ENCODE measurements at regions not wholly inside any gene's neighbourhood (a gene's known extent, or its start where the extent isn't known, plus 50 kb on each side); places are given as distances from the start of the nearest gene placed in this dataset.
A peak's percentile ranks its signal among the peaks of the same experiment; 100 is the strongest.
"Not testable (repeated sequence)": the region's sequence is repeated elsewhere in the genome, so short reads cannot be mapped to it uniquely, and the experiment has no call there.

DNA sequence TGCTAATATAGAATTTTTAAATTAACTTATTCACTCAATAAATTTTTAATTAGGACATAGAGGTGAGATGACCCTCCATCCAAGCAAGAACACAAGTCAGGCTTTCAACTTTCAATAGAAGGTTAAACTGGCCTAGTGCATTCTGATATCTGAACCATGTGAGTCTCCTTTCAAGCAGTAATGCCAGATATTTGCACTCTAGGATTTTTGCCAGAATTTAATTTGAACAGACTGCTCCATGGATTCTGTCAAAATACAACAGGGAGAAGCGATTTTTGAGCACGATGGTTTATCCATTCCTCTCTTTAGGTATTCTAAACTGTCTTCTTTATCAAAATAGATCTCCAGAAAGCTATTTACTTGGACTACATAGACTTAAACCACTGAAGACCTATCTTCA, 72.0 kb upstream of the DCLK2 start:
- Mint-ChIP-seq H3K36me3 (no peaks in the 10 kb centered on the region), H3K27ac (no peak overlapping the region)

DNA sequence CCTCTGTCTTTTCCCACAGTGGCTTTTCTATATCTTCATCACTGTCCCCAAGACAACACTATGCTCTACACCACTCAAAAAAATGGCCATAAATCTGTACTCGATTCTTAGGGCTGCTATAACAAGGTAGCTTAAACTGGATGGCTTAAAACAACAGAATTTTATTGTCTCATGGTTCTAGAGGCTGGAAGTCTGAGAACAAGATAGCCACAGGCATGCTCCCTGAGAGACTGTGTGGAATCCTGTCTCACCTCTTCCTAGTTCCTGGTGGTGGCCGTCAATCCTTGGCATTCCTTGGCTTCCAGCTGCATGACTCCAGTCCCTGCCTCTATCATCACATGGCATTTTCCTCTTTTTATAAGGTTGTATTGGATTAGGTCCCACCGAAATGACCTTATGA, 70.7 kb upstream of the DCLK2 start:
- Mint-ChIP-seq H3K27me3 (peaks cover 0 to 5% (median 4%) of the 10 kb centered on the region in 3 donors), H3K4me3 (no peak overlapping the region), H3K4me1 (peaks cover 0 to 1% (median 0%) of the 10 kb centered on the region in 3 donors), H3K27ac (no peak overlapping the region), H3K36me3 (no peaks in the 10 kb centered on the region), H3K9me3 (no peaks in the 10 kb centered on the region)
- DNase-seq (no peak), ATAC-seq (ENCODE audit: low read depth in 2 of 2) (no peak)

More for the DNA sequence above, 72.0 kb upstream of the DCLK2 start:
- H3K27me3 Mint-ChIP-seq = peaks cover 0 to 5% (median 4%) of the 10 kb centered on the region in 3 donors
- peaks cover 0 to 5% (median 4%) of the 10 kb centered on the region in 3 donors for H3K4me1 Mint-ChIP-seq
- DNase-seq (no peak), ATAC-seq (ENCODE audit: low read depth in 2 of 2) (no peak)
- H3K4me3 Mint-ChIP-seq = no peak overlapping the region
- H3K9me3 Mint-ChIP-seq = no peaks in the 10 kb centered on the region

DNA sequence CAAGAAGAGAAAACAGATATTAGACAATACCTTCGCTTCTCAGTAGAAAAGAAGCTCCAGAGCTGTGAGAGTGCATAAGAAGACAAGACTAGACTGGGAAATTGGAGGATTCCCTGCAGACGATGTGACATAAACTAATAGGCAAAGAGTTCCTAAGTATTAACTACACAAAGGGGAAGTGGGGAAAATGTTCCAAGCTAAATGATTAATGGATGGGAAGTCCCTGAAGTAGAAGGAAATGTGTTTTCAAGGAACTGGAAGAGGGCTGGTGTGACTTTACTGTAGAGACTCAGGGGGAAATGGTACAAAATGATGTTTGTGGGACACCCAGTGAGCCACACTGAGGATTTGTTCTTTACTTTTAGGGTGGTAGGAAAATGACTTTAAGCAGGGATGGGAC, 69.7 kb upstream of the DCLK2 start:
- ATAC-seq (ENCODE audit: low read depth in 2 of 2) (no peak), DNase-seq (no peak)
- Mint-ChIP-seq H3K4me1 (no peaks in the 10 kb centered on the region), H3K27me3 (peaks cover 0 to 5% (median 4%) of the 10 kb centered on the region in 3 donors), H3K36me3 (no peaks in the 10 kb centered on the region), H3K4me3 (no peak overlapping the region), H3K27ac (no peak overlapping the region), H3K9me3 (no peaks in the 10 kb centered on the region)

- Mint-ChIP-seq H3K9me3 (no peaks in the 10 kb centered on the region), H3K4me1 (no peaks in the 10 kb centered on the region), H3K27ac (no peak overlapping the region), H3K4me3 (no peak overlapping the region), H3K36me3 (no peaks in the 10 kb centered on the region), H3K27me3 (peaks cover 0 to 5% (median 4%) of the 10 kb centered on the region in 3 donors)
- DNase-seq (no peak), ATAC-seq (ENCODE audit: low read depth in 2 of 2) (no peak)
Measured at GRCh38 chr4:150009533-150009932, 68.7 kb upstream of the DCLK2 start.

DNA sequence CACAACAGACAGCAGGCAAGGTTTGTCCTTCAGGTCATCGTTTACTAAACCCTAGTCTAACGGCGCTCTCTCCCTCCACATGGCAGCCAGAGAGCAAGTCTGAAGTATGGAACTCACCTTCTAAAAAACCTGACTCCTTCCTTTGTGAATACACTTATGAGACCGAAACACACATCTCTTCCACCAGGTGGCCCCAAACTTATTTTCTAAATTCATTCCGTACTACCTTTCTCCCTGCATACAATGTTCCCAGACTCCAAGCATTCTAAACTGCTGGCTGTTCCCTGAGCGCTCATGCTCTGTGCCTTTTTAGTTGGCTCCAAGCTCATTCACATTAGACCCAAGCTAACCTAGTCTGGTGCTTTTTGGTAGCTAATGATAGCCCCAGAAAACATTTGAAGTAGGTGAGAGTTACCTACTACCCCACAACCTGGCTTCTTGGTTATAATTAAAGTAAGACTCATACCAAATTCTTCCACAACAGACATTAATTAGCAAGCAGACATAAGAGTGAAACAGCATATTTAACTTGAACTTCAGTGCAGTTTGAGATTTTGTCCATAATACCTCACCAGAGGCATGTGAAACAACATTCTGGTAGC, 67.6 kb upstream of the DCLK2 start:
- peak; percentile 46 to 49 for ATAC-seq (ENCODE audit: low read depth in 2 of 2)
- H3K27ac Mint-ChIP-seq = no peak overlapping the region

DNA sequence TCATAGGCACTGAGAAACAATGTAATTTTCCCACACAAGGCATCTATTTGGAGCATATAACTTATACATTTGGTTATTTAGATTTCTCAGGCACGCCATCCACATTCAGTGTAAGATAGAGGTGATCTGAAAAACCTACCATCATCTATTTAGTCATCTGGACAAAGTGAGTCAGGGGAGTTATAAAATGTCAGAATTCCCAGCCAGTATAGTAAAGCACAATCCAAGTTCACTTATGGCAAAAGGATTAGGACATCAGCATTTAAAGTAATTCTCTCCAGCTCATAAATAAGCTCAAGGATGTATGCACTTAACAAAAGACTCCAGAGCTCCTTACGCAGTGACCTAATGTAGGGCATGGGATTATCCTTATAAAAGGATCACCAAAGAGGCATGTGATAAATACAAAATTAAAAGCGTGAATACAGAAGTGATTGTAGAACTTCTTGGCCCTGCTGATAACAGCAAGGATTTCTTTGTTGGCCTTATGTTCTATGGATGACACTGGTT, 65.3 kb upstream of the DCLK2 start:
- Mint-ChIP-seq H3K9me3 (peaks cover 0 to 16% (median 5%) of the 10 kb centered on the region in 7 donors), H3K36me3 (no peaks in the 10 kb centered on the region), H3K4me3 (no peak overlapping the region), H3K27me3 (peaks cover 3 to 6% (median 5%) of the 10 kb centered on the region in 3 donors), H3K27ac (no peak overlapping the region), H3K4me1 (no peaks in the 10 kb centered on the region)
- DNase-seq (no peak), ATAC-seq (ENCODE audit: low read depth in 2 of 2) (no peak)

More for the DNA sequence above, 67.6 kb upstream of the DCLK2 start:
- H3K36me3 Mint-ChIP-seq = no peaks in the 10 kb centered on the region
- H3K9me3 Mint-ChIP-seq = peaks cover 0 to 4% (median 0%) of the 10 kb centered on the region in 7 donors
- DNase-seq = peak; percentile 14
- peaks cover 0 to 5% (median 2%) of the 10 kb centered on the region in 3 donors for H3K27me3 Mint-ChIP-seq
- no peaks in the 10 kb centered on the region for H3K4me1 Mint-ChIP-seq
- no peak overlapping the region for H3K4me3 Mint-ChIP-seq

DNA sequence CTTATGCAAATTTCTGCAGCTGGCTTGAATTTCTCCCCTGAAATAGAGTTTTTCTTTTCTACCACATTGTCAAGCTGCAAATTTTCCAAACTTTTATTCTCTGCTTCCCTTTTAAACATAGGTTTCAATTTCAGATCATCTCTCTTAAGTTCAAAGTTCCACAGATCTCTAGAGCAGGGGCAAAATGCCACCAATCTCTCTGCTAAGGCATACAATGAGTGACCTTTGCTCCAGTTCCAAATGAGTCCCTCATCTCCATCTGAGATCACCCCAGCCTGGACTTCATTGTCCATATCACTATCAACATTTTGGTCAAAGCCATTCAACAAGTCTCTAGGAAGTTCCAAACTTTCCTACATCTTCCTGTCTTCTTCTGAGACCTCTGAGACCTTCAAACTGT, 62.3 kb upstream of the DCLK2 start:
- Mint-ChIP-seq H3K27me3 (peaks cover 3 to 17% (median 6%) of the 10 kb centered on the region in 3 donors), H3K9me3 (peaks cover 4 to 21% (median 13%) of the 10 kb centered on the region in 7 donors), H3K27ac (peak overlapping the region in 1 of 6 donors; percentile 16)
- not testable (repeated sequence) for DNase-seq; H3K36me3 Mint-ChIP-seq; H3K4me3 Mint-ChIP-seq; ATAC-seq (ENCODE audit: low read depth in 2 of 2); H3K4me1 Mint-ChIP-seq

GRCh38 chr4:150016621-150017020, 61.6 kb upstream of the DCLK2 start:
- peaks cover 4 to 21% (median 13%) of the 10 kb centered on the region in 7 donors for H3K9me3 Mint-ChIP-seq
- ATAC-seq (ENCODE audit: low read depth in 2 of 2); DNase-seq: not testable (repeated sequence)

DNA sequence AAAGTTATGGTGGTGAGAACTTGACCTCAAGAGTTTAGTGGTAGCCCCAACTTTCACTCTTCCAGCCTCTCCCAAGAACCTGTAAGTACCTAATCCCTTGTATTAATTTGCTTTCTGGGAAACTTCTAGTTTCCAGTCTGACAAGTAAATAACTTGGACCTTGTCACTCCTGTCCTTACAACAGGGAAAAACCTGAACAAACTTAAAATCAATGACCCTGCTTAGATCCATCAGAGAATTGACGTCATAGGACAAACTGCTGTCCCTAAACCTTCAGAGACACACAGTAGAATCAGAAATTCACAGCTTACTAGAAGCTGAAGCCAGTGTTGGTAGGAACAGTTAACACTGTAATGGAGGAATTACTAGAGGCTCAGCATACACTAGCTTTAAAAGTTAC, 60.0 kb upstream of the DCLK2 start:
- no peaks in the 10 kb centered on the region for H3K36me3 Mint-ChIP-seq
- peaks cover 8 to 17% (median 11%) of the 10 kb centered on the region in 3 donors for H3K27me3 Mint-ChIP-seq
- no peak for ATAC-seq (ENCODE audit: low read depth in 2 of 2)

More at GRCh38 chr4:150016621-150017020, 61.6 kb upstream of the DCLK2 start:
- not testable (repeated sequence) for H3K4me1 Mint-ChIP-seq, H3K36me3 Mint-ChIP-seq, H3K27ac Mint-ChIP-seq, H3K4me3 Mint-ChIP-seq
- H3K27me3 Mint-ChIP-seq = peaks cover 3 to 17% (median 6%) of the 10 kb centered on the region in 3 donors

GRCh38 chr4:150021483-150021882, 56.8 kb upstream of the DCLK2 start:
- Mint-ChIP-seq H3K36me3 (peaks cover 6 to 17% of the 10 kb centered on the region in 2 donors), H3K4me3 (no peak overlapping the region)

More for the DNA sequence above, 60.0 kb upstream of the DCLK2 start:
- DNase-seq = no peak
- no peak overlapping the region for H3K4me3 Mint-ChIP-seq
- H3K27ac Mint-ChIP-seq = peak overlapping the region in 1 of 6 donors; percentile 11
- H3K9me3 Mint-ChIP-seq = peaks cover 4 to 30% (median 16%) of the 10 kb centered on the region in 7 donors
- H3K4me1 Mint-ChIP-seq = no peaks in the 10 kb centered on the region

DNA sequence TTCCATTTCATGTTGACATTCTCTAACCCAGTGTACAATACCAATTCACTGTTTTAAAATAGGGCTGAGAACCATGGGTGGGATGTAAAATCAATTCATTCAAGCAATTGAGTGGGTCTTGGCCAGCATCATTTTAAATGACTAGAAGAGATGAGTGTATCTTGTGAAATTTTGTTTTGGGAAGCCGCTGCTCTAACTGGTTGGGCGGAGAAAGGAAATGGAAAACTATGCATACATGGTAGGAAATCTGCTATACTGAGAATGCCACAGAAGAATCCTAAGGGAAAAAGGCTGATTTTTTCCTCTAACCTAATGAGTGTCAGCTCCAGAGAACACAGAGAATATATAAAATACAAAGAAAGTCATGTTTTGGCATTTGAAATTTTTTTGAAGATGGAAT, 54.8 kb upstream of the DCLK2 start:
- DNase-seq (no peak), ATAC-seq (ENCODE audit: low read depth in 2 of 2) (no peak)
- Mint-ChIP-seq H3K27me3 (peaks cover 5 to 18% (median 17%) of the 10 kb centered on the region in 3 donors), H3K4me3 (no peak overlapping the region), H3K4me1 (no peaks in the 10 kb centered on the region), H3K36me3 (peaks cover 6 to 31% of the 10 kb centered on the region in 2 donors), H3K9me3 (peaks cover 17 to 66% (median 34%) of the 10 kb centered on the region in 7 donors), H3K27ac (peak overlapping the region in 1 of 6 donors; percentile 18)

More at GRCh38 chr4:150021483-150021882, 56.8 kb upstream of the DCLK2 start:
- Mint-ChIP-seq H3K27ac (no peak overlapping the region), H3K27me3 (peaks cover 8 to 25% (median 24%) of the 10 kb centered on the region in 3 donors), H3K9me3 (peaks cover 12 to 56% (median 26%) of the 10 kb centered on the region in 7 donors), H3K4me1 (no peaks in the 10 kb centered on the region)
- DNase-seq (no peak), ATAC-seq (ENCODE audit: low read depth in 2 of 2) (no peak)

DNA sequence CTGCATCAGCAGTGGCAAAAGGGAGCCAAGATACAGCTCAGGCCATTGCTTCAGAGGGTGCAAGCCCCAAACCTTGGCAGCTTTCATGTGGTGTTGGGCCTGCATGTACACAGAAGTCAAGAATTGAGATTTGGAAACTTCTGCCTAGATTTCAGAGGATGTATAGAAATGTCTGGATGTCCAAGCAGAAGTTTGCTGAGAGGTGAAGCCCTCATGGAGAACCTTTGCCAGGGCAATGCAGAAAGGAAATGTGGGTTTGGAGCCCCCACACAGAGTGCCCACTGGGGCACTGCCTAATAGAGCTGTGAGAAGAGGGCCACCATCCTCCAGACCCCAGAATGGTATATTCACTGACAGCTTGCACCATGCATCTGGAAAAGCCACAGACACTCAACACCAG, 51.3 kb upstream of the DCLK2 start:
- H3K27me3 Mint-ChIP-seq = peaks cover 5 to 18% (median 8%) of the 10 kb centered on the region in 3 donors
- not testable (repeated sequence) for H3K27ac Mint-ChIP-seq; H3K4me3 Mint-ChIP-seq; DNase-seq; H3K4me1 Mint-ChIP-seq; ATAC-seq (ENCODE audit: low read depth in 2 of 2)
- peaks cover 12 to 61% (median 36%) of the 10 kb centered on the region in 7 donors for H3K9me3 Mint-ChIP-seq
- H3K36me3 Mint-ChIP-seq = peaks cover 6 to 31% of the 10 kb centered on the region in 2 donors
